ENCODE measurements at regions not wholly inside any gene's neighbourhood (a gene's known extent, or its start where the extent isn't known, plus 50 kb on each side); places are given as distances from the start of the nearest gene placed in this dataset.

GRCh38 chr2:176388861-176389260, 119.6 kb downstream of the MTX2 start:
- no peak for DNase-seq

GRCh38 chr2:176390276-176391147, 121.3 kb downstream of the MTX2 start:
- no peak for DNase-seq

GRCh38 chr2:176391148-176391419, 121.8 kb downstream of the MTX2 start:
- DNase-seq = no peak

- DNase-seq = no peak
These were observed 123.0 kb downstream of the MTX2 start for GRCh38 chr2:176392249-176392648.

GRCh38 chr2:176392744-176393414, 123.6 kb downstream of the MTX2 start:
- DNase-seq = no peak

GRCh38 chr2:176395273-176395854, 126.1 kb downstream of the MTX2 start:
- no peak for DNase-seq

GRCh38 chr2:176398243-176399073, 129.2 kb downstream of the MTX2 start:
- no peak for DNase-seq

GRCh38 chr2:176399074-176399598, 129.9 kb downstream of the MTX2 start:
- DNase-seq = no peak

GRCh38 chr2:176405477-176405876, 136.2 kb downstream of the MTX2 start:
- no peak for DNase-seq

GRCh38 chr2:176407706-176408105, 138.5 kb downstream of the MTX2 start:
- no peak for DNase-seq

GRCh38 chr2:176409671-176410070, 140.4 kb downstream of the MTX2 start:
- DNase-seq = no peak

- no peak for DNase-seq
These were observed 142.9 kb downstream of the MTX2 start for GRCh38 chr2:176412136-176412535.

- no peak for DNase-seq
These were observed 144.5 kb downstream of the MTX2 start for GRCh38 chr2:176413786-176414185.

- DNase-seq = no peak
These were observed 145.4 kb downstream of the MTX2 start for GRCh38 chr2:176414641-176415040.

GRCh38 chr2:176415174-176415895, 146.1 kb downstream of the MTX2 start:
- no peak for DNase-seq

- DNase-seq = no peak
These were observed 146.8 kb downstream of the MTX2 start for GRCh38 chr2:176415937-176416499.

- no peak for DNase-seq
These were observed 149.5 kb downstream of the MTX2 start for GRCh38 chr2:176418768-176419167.

- DNase-seq = no peak
These were observed 150.4 kb downstream of the MTX2 start for GRCh38 chr2:176419591-176420071.

- no peak for DNase-seq
These were observed 152.2 kb downstream of the MTX2 start for GRCh38 chr2:176421297-176422050.

- DNase-seq = no peak
These were observed 154.6 kb downstream of the MTX2 start for GRCh38 chr2:176423819-176424218.

- no peak for DNase-seq
These were observed 155.5 kb downstream of the MTX2 start for GRCh38 chr2:176424746-176425145.
